ENCODE measurements at regions not wholly inside any gene's neighbourhood (a gene's known extent, or its start where the extent isn't known, plus 50 kb on each side); places are given as distances from the start of the nearest gene placed in this dataset.

- Histone ChIP-seq H3K27me3 (replicated peaks; ENCODE audit: control insufficient read depth, insufficient read depth, low read length) (no peaks in the 10 kb centered on the region), H3K36me3 (ENCODE audit: control insufficient read depth, insufficient read depth, low read length) (no peaks in the 10 kb centered on the region), H3K4me3 (replicated peaks; ENCODE audit: low read depth, low read length) (no peak overlapping the region)
- no peak for TF ChIP-seq CTCF (IDR thresholded peaks at IDR 0.05; ENCODE audit: insufficient read depth, low read length, poor library complexity, severe bottlenecking)
- no peak for DNase-seq (ENCODE audit: extremely low read depth, insufficient read length)
Measured at GRCh38 chr12:128116537-128116936, 150.4 kb upstream of the TMEM132C start.

DNA sequence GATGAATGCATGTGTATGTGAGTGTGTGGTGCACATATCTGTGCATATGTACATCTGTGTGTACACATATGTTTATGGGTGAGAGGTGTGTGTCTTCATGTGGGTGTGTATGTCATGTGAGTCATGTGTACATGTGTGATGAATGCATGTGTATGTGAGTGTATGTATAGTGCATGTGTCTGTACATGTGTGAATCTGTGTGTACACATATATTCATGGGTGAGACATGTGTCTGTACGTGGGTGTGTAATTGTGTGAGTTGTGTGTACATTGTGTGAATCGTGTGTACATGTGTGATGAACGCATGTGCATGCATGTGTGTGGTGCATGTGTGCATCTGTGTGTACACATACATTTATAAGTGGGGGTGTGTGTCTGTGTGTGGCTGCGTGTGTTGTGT is 146.9 kb upstream of the TMEM132C start:
- TF ChIP-seq CTCF (IDR thresholded peaks at IDR 0.05; ENCODE audit: insufficient read depth, low read length, poor library complexity, severe bottlenecking): no peak

GRCh38 chr12:128121424-128121823 is 145.5 kb upstream of the TMEM132C start:
- Histone ChIP-seq H3K4me3 (replicated peaks; ENCODE audit: low read depth, low read length) (no peak overlapping the region), H3K27me3 (replicated peaks; ENCODE audit: control insufficient read depth, insufficient read depth, low read length) (no peaks in the 10 kb centered on the region), H3K36me3 (ENCODE audit: control insufficient read depth, insufficient read depth, low read length) (no peaks in the 10 kb centered on the region)
- no peak for DNase-seq (ENCODE audit: extremely low read depth, insufficient read length)
- no peak for TF ChIP-seq CTCF (IDR thresholded peaks at IDR 0.05; ENCODE audit: insufficient read depth, low read length, poor library complexity, severe bottlenecking)

More for the DNA sequence above, 146.9 kb upstream of the TMEM132C start:
- no peak overlapping the region for H3K4me3 ChIP-seq (replicated peaks; ENCODE audit: low read depth, low read length)
- no peaks in the 10 kb centered on the region for H3K36me3 ChIP-seq (ENCODE audit: control insufficient read depth, insufficient read depth, low read length)
- DNase-seq (ENCODE audit: extremely low read depth, insufficient read length): no peak
- no peaks in the 10 kb centered on the region for H3K27me3 ChIP-seq (replicated peaks; ENCODE audit: control insufficient read depth, insufficient read depth, low read length)

DNA sequence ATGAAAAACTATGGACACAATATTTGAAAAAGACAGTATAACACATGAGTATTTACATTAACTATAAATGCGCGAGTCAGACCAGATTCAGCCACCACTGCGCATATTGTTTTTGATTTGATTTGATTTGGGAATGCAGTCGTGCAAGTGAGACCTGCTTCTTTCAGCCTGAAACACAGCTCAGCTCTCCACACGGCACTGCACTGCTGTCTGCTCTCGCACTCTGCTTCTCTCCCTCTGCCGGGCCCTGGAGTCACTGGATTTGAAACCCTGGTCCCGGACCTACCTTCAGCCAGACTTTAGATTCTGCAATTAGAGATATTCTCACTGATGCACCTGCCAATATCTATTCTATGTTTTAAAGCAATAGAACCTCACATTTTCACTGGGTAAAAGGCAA is 143.9 kb upstream of the TMEM132C start:
- TF ChIP-seq CTCF (IDR thresholded peaks at IDR 0.05; ENCODE audit: insufficient read depth, low read length, poor library complexity, severe bottlenecking): no peak
- no peak for DNase-seq (ENCODE audit: extremely low read depth, insufficient read length)
- H3K27me3 ChIP-seq (replicated peaks; ENCODE audit: control insufficient read depth, insufficient read depth, low read length): no peaks in the 10 kb centered on the region
- no peak overlapping the region for H3K4me3 ChIP-seq (replicated peaks; ENCODE audit: low read depth, low read length)
- H3K36me3 ChIP-seq (ENCODE audit: control insufficient read depth, insufficient read depth, low read length): no peaks in the 10 kb centered on the region

DNA sequence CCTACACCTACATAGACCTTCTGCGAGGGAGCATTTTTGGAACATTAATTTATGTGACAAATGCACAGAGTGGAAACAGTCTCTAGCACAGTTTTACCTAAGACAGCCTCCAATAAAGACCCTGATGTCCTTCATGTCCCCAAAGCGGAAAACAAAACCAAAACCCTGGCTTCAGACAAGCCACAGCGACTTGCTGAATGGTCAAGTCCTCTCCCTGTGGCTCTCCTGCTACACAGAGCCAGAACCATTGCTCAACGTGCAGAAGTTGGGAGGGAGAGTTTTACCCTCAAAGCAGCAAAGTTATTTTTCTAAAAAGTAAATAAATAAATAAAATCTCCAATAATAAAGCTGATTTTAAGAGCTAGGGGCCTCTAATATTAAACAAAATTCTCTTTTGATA is 135.0 kb upstream of the TMEM132C start:
- no peaks in the 10 kb centered on the region for H3K36me3 ChIP-seq (ENCODE audit: control insufficient read depth, insufficient read depth, low read length)
- H3K27me3 ChIP-seq (replicated peaks; ENCODE audit: control insufficient read depth, insufficient read depth, low read length): no peaks in the 10 kb centered on the region
- DNase-seq (ENCODE audit: extremely low read depth, insufficient read length): no peak
- no peak for TF ChIP-seq CTCF (IDR thresholded peaks at IDR 0.05; ENCODE audit: insufficient read depth, low read length, poor library complexity, severe bottlenecking)
- H3K4me3 ChIP-seq (replicated peaks; ENCODE audit: low read depth, low read length): no peak overlapping the region

All from GM06990 (cell line).